ENCODE measurements at regions not wholly inside any gene's neighbourhood (a gene's known extent, or its start where the extent isn't known, plus 50 kb on each side); places are given as distances from the start of the nearest gene placed in this dataset.

- TF ChIP-seq, protein P1, sequence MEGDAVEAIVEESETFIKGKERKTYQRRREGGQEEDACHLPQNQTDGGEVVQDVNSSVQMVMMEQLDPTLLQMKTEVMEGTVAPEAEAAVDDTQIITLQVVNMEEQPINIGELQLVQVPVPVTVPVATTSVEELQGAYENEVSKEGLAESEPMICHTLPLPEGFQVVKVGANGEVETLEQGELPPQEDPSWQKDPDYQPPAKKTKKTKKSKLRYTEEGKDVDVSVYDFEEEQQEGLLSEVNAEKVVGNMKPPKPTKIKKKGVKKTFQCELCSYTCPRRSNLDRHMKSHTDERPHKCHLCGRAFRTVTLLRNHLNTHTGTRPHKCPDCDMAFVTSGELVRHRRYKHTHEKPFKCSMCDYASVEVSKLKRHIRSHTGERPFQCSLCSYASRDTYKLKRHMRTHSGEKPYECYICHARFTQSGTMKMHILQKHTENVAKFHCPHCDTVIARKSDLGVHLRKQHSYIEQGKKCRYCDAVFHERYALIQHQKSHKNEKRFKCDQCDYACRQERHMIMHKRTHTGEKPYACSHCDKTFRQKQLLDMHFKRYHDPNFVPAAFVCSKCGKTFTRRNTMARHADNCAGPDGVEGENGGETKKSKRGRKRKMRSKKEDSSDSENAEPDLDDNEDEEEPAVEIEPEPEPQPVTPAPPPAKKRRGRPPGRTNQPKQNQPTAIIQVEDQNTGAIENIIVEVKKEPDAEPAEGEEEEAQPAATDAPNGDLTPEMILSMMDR (conservative IDR thresholded peaks at IDR 0.05; ENCODE audit: low read length) = no peak
- TF ChIP-seq EZH2phosphoT487 (IDR thresholded peaks at IDR 0.05; ENCODE audit: borderline replicate concordance) = no peak
These were observed 144.6 kb downstream of the WDR11 start for GRCh38 chr10:120995768-120996167.
